ENCODE measurements at regions not wholly inside any gene's neighbourhood (a gene's known extent, or its start where the extent isn't known, plus 50 kb on each side); places are given as distances from the start of the nearest gene placed in this dataset.
"Not testable (repeated sequence)": the region's sequence is repeated elsewhere in the genome, so short reads cannot be mapped to it uniquely, and the experiment has no call there.

DNA sequence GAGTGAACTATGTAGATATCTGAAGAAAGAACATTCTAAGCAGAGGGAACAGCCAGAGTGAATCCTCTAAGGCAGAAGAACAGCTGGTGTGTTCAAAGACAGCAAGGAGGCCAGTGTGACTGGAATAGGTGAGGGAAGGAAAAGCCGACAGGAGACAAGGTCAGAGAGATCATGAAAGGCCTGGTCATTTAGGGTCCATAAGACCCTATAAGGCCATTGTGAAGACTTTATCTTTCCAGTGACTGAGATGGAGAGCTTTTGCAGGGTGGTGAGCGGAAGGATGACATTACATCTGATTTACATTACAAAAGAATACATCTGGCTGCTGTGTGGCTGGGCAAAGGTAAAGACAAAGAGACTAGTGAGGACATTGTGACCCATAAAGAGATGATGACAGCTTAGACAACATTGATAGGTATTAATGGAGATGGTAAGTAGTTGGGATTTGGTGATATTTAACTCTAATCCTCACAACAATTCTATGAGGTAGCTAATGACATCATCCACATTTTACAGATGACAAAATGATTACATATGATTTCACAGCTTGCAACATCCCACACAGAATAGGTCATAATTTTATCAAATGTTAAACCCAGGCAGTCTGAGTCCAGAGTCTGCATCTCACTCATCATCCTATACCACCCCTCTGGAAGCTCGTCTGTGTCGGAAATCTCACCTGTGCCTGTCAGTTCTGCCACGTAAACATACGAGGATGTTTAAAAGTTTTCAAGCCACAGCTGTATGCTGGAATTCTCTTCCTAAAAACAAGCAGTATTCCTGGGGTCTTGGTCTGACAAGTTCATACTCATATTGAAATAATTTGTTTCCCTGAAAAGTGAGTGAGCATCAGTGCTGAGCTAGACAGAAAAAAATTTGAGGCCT lies 70.2 kb upstream of the PIK3R4 start:
- Mint-ChIP-seq H3K27me3 (ENCODE audit: unreplicated experiment) (no peaks in the 10 kb centered on the region), H3K36me3 (ENCODE audit: unreplicated experiment) (peaks cover 7% of the 10 kb centered on the region), H3K4me3 (ENCODE audit: unreplicated experiment) (no peak overlapping the region), H3K9me3 (ENCODE audit: unreplicated experiment) (peaks cover 3% of the 10 kb centered on the region), H3K27ac (ENCODE audit: unreplicated experiment) (no peak overlapping the region), H3K4me1 (ENCODE audit: low read depth, unreplicated experiment) (no peaks in the 10 kb centered on the region)
- no peak for TF ChIP-seq CTCF (IDR thresholded peaks at IDR 0.05; ENCODE audit: partially characterized antibody, unreplicated experiment)
- DNase-seq = no peak

DNA sequence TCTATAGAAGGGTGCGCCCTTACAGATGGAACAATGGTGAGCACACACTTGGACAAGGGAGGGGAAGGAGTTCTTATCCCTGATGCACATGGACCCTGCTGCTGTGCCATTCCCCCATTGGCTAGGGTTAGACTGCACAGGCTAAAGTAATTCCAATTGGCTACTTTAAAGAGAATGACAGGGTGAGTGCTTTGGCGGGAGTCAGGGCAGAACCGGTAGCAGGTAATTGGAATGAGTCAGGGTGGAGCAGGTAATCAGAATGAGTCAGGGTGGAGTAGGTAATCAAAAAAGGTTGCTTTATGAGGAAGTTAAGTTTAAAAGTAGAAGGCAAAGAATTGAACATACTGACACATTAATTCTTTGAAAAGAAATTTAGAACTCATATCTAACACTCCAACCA lies 71.4 kb upstream of the PIK3R4 start:
- not testable (repeated sequence) for H3K36me3 Mint-ChIP-seq (ENCODE audit: unreplicated experiment); H3K4me1 Mint-ChIP-seq (ENCODE audit: low read depth, unreplicated experiment); H3K9me3 Mint-ChIP-seq (ENCODE audit: unreplicated experiment); H3K4me3 Mint-ChIP-seq (ENCODE audit: unreplicated experiment); H3K27ac Mint-ChIP-seq (ENCODE audit: unreplicated experiment); DNase-seq; H3K27me3 Mint-ChIP-seq (ENCODE audit: unreplicated experiment)

GRCh38 chr3:130820976-130821375 lies 72.9 kb upstream of the ATP2C1 start:
- TF ChIP-seq CTCF (IDR thresholded peaks at IDR 0.05; ENCODE audit: partially characterized antibody, unreplicated experiment) = no peak
- DNase-seq = no peak
- Mint-ChIP-seq H3K4me3 (ENCODE audit: unreplicated experiment) (no peak overlapping the region), H3K27me3 (ENCODE audit: unreplicated experiment) (no peaks in the 10 kb centered on the region), H3K27ac (ENCODE audit: unreplicated experiment) (no peak overlapping the region), H3K9me3 (ENCODE audit: unreplicated experiment) (peaks cover 1% of the 10 kb centered on the region), H3K36me3 (ENCODE audit: unreplicated experiment) (no peaks in the 10 kb centered on the region), H3K4me1 (ENCODE audit: low read depth, unreplicated experiment) (peaks cover 6% of the 10 kb centered on the region)

GRCh38 chr3:130821806-130822205 lies 72.1 kb upstream of the ATP2C1 start:
- TF ChIP-seq CTCF (IDR thresholded peaks at IDR 0.05; ENCODE audit: partially characterized antibody, unreplicated experiment) = no peak
- no peak overlapping the region for H3K27ac Mint-ChIP-seq (ENCODE audit: unreplicated experiment)
- peaks cover 6% of the 10 kb centered on the region for H3K4me1 Mint-ChIP-seq (ENCODE audit: low read depth, unreplicated experiment)
- no peak for DNase-seq
- no peak overlapping the region for H3K4me3 Mint-ChIP-seq (ENCODE audit: unreplicated experiment)
- peaks cover 1% of the 10 kb centered on the region for H3K9me3 Mint-ChIP-seq (ENCODE audit: unreplicated experiment)
- no peaks in the 10 kb centered on the region for H3K36me3 Mint-ChIP-seq (ENCODE audit: unreplicated experiment)
- H3K27me3 Mint-ChIP-seq (ENCODE audit: unreplicated experiment) = no peaks in the 10 kb centered on the region

GRCh38 chr3:130823241-130823884 lies 70.5 kb upstream of the ATP2C1 start:
- peaks cover 14% of the 10 kb centered on the region for H3K4me1 Mint-ChIP-seq (ENCODE audit: low read depth, unreplicated experiment)
- DNase-seq = no peak

More at GRCh38 chr3:130823241-130823884, 70.5 kb upstream of the ATP2C1 start:
- TF ChIP-seq CTCF (IDR thresholded peaks at IDR 0.05; ENCODE audit: partially characterized antibody, unreplicated experiment) = no peak
- H3K4me3 Mint-ChIP-seq (ENCODE audit: unreplicated experiment) = no peak overlapping the region
- H3K9me3 Mint-ChIP-seq (ENCODE audit: unreplicated experiment) = no peaks in the 10 kb centered on the region
- H3K36me3 Mint-ChIP-seq (ENCODE audit: unreplicated experiment) = no peaks in the 10 kb centered on the region
- H3K27ac Mint-ChIP-seq (ENCODE audit: unreplicated experiment) = no peak overlapping the region
- no peaks in the 10 kb centered on the region for H3K27me3 Mint-ChIP-seq (ENCODE audit: unreplicated experiment)

Measured in glutamatergic neuron (in vitro differentiated cells).